Activated T-cell treated with anti-CD3 and anti-CD28 coated beads, Interleukin-2, amount 50 U/mL, for 72 hours (primary cell): ENCODE measurements at regions not wholly inside any gene's neighbourhood (a gene's known extent, or its start where the extent isn't known, plus 50 kb on each side); places are given as distances from the start of the nearest gene placed in this dataset.

ENCODE experiments used
- ATAC-seq, 2 donors: fragments of 150-1000 bp; cut with Tn5 transposase; replicated peaks in 1 of 2; 2 replicates each; pipeline ENCODE4 v1.10.0; 2021; ENCODE audit warnings: moderate library complexity in 2 of 2, mild to moderate bottlenecking in 1 of 2
- DNase-seq, 2 donors: peaks; one replicate each; pipeline ENCODE4 v3.0.0; 2021 to 2022; ENCODE audit warnings: mixed read lengths in 1 of 2
- H3K27ac Mint-ChIP-seq: one replicate; pipeline ENCODE4 v1.8.0; 2022; ENCODE audit warnings: mild to moderate bottlenecking, moderate library complexity, mixed read lengths
- H3K27me3 Mint-ChIP-seq: one replicate; pipeline ENCODE4 v1.8.0; 2022; ENCODE audit warnings: low read depth, mixed read lengths
- H3K36me3 Mint-ChIP-seq, 2 donors: one replicate each; pipeline ENCODE4 v1.8.0; 2022; ENCODE audit warnings: mixed read lengths in 2 of 2, mild to moderate bottlenecking in 1 of 2; ENCODE audit not compliant: insufficient read depth in 2 of 2
- H3K4me1 Mint-ChIP-seq: one replicate; pipeline ENCODE4 v1.8.0; 2022; ENCODE audit warnings: low read depth, mixed read lengths
- H3K4me3 Mint-ChIP-seq, 2 donors: one replicate each; pipeline ENCODE4 v1.8.0; 2022; ENCODE audit warnings: mild to moderate bottlenecking in 2 of 2, mixed read lengths in 2 of 2, moderate library complexity in 2 of 2
- H3K9me3 Mint-ChIP-seq, 2 donors: one replicate each; pipeline ENCODE4 v1.8.0; 2022; ENCODE audit warnings: mixed read lengths in 2 of 2

DNA sequence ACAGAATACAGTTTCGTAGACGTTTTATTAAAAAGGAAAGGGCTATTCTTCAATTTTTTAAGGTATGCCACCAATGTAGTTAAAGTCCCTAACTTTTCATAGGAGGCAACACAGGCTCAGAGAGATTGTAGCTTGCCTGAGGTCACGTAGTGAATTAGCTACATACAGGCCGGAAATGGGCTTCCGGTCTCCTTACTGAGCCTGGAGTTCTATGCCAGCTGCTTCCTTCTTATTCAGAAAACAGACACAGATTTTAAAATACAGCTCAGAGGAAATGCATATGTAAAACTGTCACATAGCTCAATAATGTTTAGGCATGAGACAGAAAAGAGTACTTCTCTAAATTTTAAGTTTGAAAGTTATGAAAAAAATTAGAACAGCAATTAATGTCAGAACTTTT lies 85.4 kb upstream of the TUBA3C start:
- DNase-seq (no peak), ATAC-seq (no peak)
- no peaks in the 10 kb centered on the region for H3K36me3 Mint-ChIP-seq
- no peaks in the 10 kb centered on the region for H3K4me1 Mint-ChIP-seq
- no peaks in the 10 kb centered on the region for H3K27me3 Mint-ChIP-seq
- peaks cover 1 to 2% of the 10 kb centered on the region in 2 donors for H3K9me3 Mint-ChIP-seq
- no peak overlapping the region for H3K4me3 Mint-ChIP-seq
- H3K27ac Mint-ChIP-seq: no peak overlapping the region

DNA sequence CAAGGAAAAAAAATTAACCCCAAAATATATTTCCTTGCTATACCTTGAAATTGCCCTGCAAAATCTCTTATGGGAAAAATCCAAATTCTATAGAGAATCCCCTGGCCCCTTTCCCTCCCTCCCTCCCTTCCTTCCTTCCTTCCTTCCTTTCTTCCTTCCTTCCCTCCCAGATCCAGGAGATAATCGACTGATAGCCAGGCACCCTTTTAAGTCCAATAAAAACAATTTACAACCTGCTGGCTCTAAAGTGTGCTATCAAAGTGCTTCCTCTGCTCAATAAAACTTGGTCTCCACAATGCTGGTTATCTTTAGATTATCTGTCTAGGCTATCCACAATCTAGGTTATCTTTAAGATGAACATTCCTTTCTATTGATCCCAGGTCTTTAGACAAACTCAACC lies 83.1 kb upstream of the TUBA3C start:
- H3K36me3 Mint-ChIP-seq: no peaks in the 10 kb centered on the region
- no peak overlapping the region for H3K27ac Mint-ChIP-seq
- ATAC-seq (no peak), DNase-seq (no peak)
- H3K4me1 Mint-ChIP-seq: no peaks in the 10 kb centered on the region
- H3K27me3 Mint-ChIP-seq: no peaks in the 10 kb centered on the region
- H3K9me3 Mint-ChIP-seq: peaks cover 0 to 1% of the 10 kb centered on the region in 2 donors
- H3K4me3 Mint-ChIP-seq: no peak overlapping the region

DNA sequence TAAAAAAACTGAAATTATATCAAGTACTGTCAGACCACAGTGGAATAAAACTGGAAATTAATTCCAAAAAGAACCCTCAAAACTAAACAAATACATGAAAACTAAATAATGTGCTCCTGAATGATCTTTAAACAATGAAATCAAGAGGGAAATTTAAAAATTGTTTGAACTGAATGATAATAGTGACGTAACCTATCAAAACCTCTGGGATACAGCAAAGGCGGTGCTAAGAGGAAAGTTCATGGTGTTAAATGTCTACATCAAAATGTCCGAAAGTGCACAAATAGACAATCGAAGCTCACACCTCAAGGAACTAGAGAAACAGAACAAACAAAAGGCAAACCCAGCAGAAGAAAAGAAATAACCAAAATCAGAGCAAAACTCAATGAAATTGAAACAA lies 70.8 kb upstream of the TUBA3C start:
- Mint-ChIP-seq H3K9me3 (peaks cover 9 to 20% of the 10 kb centered on the region in 2 donors), H3K27ac (no peak overlapping the region), H3K27me3 (no peaks in the 10 kb centered on the region), H3K4me1 (no peaks in the 10 kb centered on the region), H3K4me3 (no peak overlapping the region), H3K36me3 (no peaks in the 10 kb centered on the region)
- no peak for DNase-seq
- ATAC-seq: no peak

DNA sequence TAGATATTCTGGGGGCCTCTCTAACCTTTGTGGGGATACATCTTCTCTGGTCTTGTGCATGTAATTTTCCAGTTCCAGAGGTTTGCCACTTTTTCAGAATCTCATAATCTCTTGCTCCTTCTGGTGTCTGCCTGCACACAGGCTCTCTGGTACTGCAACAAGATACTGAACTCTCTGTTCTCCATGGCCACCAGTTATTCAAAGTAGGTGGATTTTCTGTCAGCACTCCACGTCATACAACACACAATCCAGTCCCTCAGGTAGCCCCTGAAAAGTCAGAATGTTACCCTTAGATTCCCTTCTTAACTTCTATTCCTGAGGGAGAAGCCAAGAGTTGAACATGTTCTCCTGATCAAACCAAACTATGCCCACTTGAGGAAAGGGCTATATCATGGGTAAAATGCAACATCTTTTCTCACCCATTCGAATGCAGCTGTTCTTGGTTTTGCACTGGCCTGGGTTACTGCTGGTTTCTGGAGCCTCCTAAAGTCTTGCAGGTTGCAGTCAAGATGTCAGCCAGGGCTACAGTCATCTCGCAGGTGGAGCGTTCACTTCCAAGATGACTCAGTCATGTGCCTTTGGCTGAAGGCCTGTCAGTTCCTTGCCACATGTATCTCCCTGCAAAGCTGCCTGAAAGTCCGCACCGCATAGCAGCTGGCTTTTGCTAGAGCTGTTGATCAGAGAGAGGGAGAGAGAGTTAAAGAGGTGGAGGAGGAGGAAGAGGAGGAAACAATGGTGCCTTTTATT lies 57.7 kb upstream of the TUBA3C start:
- Mint-ChIP-seq H3K4me3 (no peak overlapping the region), H3K9me3 (peaks cover 0 to 1% of the 10 kb centered on the region in 2 donors), H3K36me3 (no peaks in the 10 kb centered on the region), H3K4me1 (no peaks in the 10 kb centered on the region), H3K27me3 (no peaks in the 10 kb centered on the region), H3K27ac (no peak overlapping the region)
- no peak for ATAC-seq
- DNase-seq: no peak
